K562 (cell line): ENCODE measurements at regions not wholly inside any gene's neighbourhood (a gene's known extent, or its start where the extent isn't known, plus 50 kb on each side); places are given as distances from the start of the nearest gene placed in this dataset.

Experiments
- CBX2 ChIP-seq: fragments of 200-600 bp; sonication (generic); IDR thresholded peaks from one replicate; pipeline ENCODE4 v1.6.1; 2012; ENCODE audit warnings: mild to moderate bottlenecking, low read length, inconsistent platforms; ENCODE audit not compliant: insufficient read depth, poor library complexity, severe bottlenecking
- CBX8 ChIP-seq: fragments of 200-600 bp; sonication (generic); IDR thresholded peaks from 2 replicates; pipeline ENCODE4 v1.6.1; 2012; ENCODE audit warnings: borderline replicate concordance, mixed run types, low read depth, mild to moderate bottlenecking, moderate library complexity, mixed read lengths, low read length, control low read depth, inconsistent platforms; ENCODE audit not compliant: poor library complexity, severe bottlenecking; ENCODE audit errors: extremely low read depth
- CHD7 ChIP-seq: fragments of 200-600 bp; sonication (generic); IDR thresholded peaks from one replicate; pipeline ENCODE4 v1.6.1; 2012; ENCODE audit warnings: mild to moderate bottlenecking, low read depth, low read length, inconsistent platforms
- MTA3 ChIP-seq: fragments of 450-650 bp; formaldehyde crosslinking; IDR thresholded peaks from 2 replicates; pipeline ENCODE4 v1.6.1; 2017; ENCODE audit warnings: mild to moderate bottlenecking, borderline replicate concordance
- NKRF ChIP-seq: fragments of 450-650 bp; IDR thresholded peaks from 2 replicates; pipeline ENCODE4 v1.6.1; 2016; ENCODE audit warnings: borderline replicate concordance
- PURB ChIP-seq: sonication (generic); formaldehyde crosslinking; IDR thresholded peaks from 2 replicates; pipeline ENCODE4 v1.9.0; 2021; ENCODE audit warnings: low read depth, mild to moderate bottlenecking, missing genetic modification reagents
- RB1 ChIP-seq: fragments of 450-650 bp; IDR thresholded peaks from 2 replicates; pipeline ENCODE4 v1.6.1; 2017; ENCODE audit warnings: low read depth, mild to moderate bottlenecking
- RBM14 ChIP-seq: fragments of 200-400 bp; formaldehyde crosslinking; IDR thresholded peaks from 2 replicates; pipeline ENCODE4 v1.6.1; 2018; ENCODE audit warnings: low read depth, mild to moderate bottlenecking, low read length, moderate library complexity, borderline replicate concordance; ENCODE audit not compliant: insufficient read depth
- RBM17 ChIP-seq: fragments of 200-400 bp; formaldehyde crosslinking; IDR thresholded peaks from 2 replicates; pipeline ENCODE4 v1.6.1; 2017; ENCODE audit warnings: low read depth, mild to moderate bottlenecking, low read length, borderline replicate concordance
- SIN3B ChIP-seq: fragments of 450-650 bp; IDR thresholded peaks from 2 replicates; pipeline ENCODE4 v1.6.1; 2017; ENCODE audit warnings: low read depth, mild to moderate bottlenecking, moderate library complexity
- ZBTB8A ChIP-seq: fragments of 450-650 bp; IDR thresholded peaks from 2 replicates; pipeline ENCODE4 v1.6.1; 2018; ENCODE audit warnings: mild to moderate bottlenecking, moderate library complexity; ENCODE audit not compliant: partially characterized antibody
- ZNF41 ChIP-seq: fragments of 250-450 bp; sonication (Bioruptor Pico); conservative IDR thresholded peaks from 2 replicates; pipeline ENCODE4 v1.4.0; 2020; ENCODE audit warnings: mild to moderate bottlenecking
- ZNF655 ChIP-seq: fragments of 250-450 bp; sonication (Bioruptor Pico); IDR thresholded peaks from 2 replicates; pipeline ENCODE4 v1.5.0; 2021

- no peak for TF ChIP-seq ZBTB8A
- no peak for TF ChIP-seq ZNF41
- TF ChIP-seq PURB = no peak
- TF ChIP-seq RBM17 = no peak
- no peak for TF ChIP-seq MTA3
- TF ChIP-seq SIN3B = no peak
- TF ChIP-seq CBX8 = no peak
- no peak for TF ChIP-seq RB1
- no peak for TF ChIP-seq CBX2
- TF ChIP-seq RBM14 = no peak
- TF ChIP-seq CHD7 = no peak
- no peak for TF ChIP-seq NKRF
- no peak for TF ChIP-seq ZNF655
Measured at GRCh38 chr7:117941138-117941810, 68.0 kb upstream of the CTTNBP2 start (continued).
